Peyer's patch (tissue), 4 donors: ENCODE measurements at regions not wholly inside any gene's neighbourhood (a gene's known extent, or its start where the extent isn't known, plus 50 kb on each side); places are given as distances from the start of the nearest gene placed in this dataset.

ENCODE experiments used
- CTCF ChIP-seq, 6 experiments: fragments of 450-650 bp in 4 of 6; fragments of 200-600 bp in 2 of 6; sonication (generic) in 1 of 6; IDR thresholded peaks; one replicate each; pipeline ENCODE4 v1.5.1; 2017 to 2019; ENCODE audit warnings: antibody characterized with exemption in 6 of 6, mild to moderate bottlenecking in 3 of 6, moderate library complexity in 1 of 6
- POLR2A ChIP-seq, 2 donors: fragments of 450-650 bp; IDR thresholded peaks; one replicate each; pipeline ENCODE4 v1.5.1; 2017; ENCODE audit warnings: antibody characterized with exemption in 2 of 2, mild to moderate bottlenecking in 2 of 2, moderate library complexity in 2 of 2

GRCh38 chr12:91743704-91744321, 401.8 kb downstream of the BTG1 start:
- TF ChIP-seq POLR2A (IDR thresholded peaks at IDR 0.05) (no peak), CTCF (IDR thresholded peaks at IDR 0.05) (no peak)
